Endothelial cell of umbilical vein (primary cell): ENCODE measurements at regions not wholly inside any gene's neighbourhood (a gene's known extent, or its start where the extent isn't known, plus 50 kb on each side); places are given as distances from the start of the nearest gene placed in this dataset.

Source experiments
- BruUV-seq: library from RNA; stranded (reverse); fragments of 400-500 nt; replicated peaks from 2 replicates; lab custom pipeline; 2021; lab: Mats Ljungman, UMichigan
- CTCF ChIA-PET: fragments of 300-600, 350-600 bp; sonication (Branson Sonifier 250); formaldehyde crosslinking; loops from one replicate; lab custom pipeline; 2021; ENCODE audit warnings: antibody characterized with exemption, inconsistent platforms; lab: Charles Lee
- POLR2A ChIA-PET: fragments of 300-600, 350-600 bp; sonication (Branson Sonifier 250); formaldehyde crosslinking; loops from one replicate; lab custom pipeline; 2021; ENCODE audit warnings: antibody characterized with exemption, inconsistent platforms; lab: Charles Lee
- DNase-seq: peaks from one replicate; pipeline ENCODE4 v3.0.0-alpha.2; 2011; ENCODE audit warnings: low read depth, low spot score
- FAIRE-seq: peaks from 2 replicates; lab custom pipeline; 2011; peaks lifted over from hg19 to GRCh38; lab: Jason Lieb, UNC
- H2AFZ ChIP-seq: 2 replicates; pipeline ENCODE4 v1.6.0; 2012; ENCODE audit warnings: low read depth, low read length, control low read depth, inconsistent platforms
- H3K27ac ChIP-seq: 2 replicates; pipeline ENCODE4 v1.5.1; 2011; ENCODE audit warnings: low read depth, mild to moderate bottlenecking, control low read depth, low read length, moderate library complexity; ENCODE audit not compliant: insufficient read depth
- H3K27me3 ChIP-seq, 2 experiments: 2 replicates each; pipeline versions ENCODE4 v1.6.0 to v1.6.1; 2011; ENCODE audit warnings: low read length in 2 of 2, mixed read lengths in 1 of 2; ENCODE audit not compliant: control insufficient read depth in 2 of 2, insufficient read depth in 2 of 2
- H3K36me3 ChIP-seq, 2 experiments: 2 replicates in 1 of 2; 3 replicates in 1 of 2; pipeline ENCODE4 v1.5.1; 2011; ENCODE audit warnings: low read length in 2 of 2, mild to moderate bottlenecking in 1 of 2, moderate library complexity in 1 of 2; ENCODE audit not compliant: control insufficient read depth in 2 of 2, insufficient read depth in 2 of 2; ENCODE audit errors: extremely low read depth in 1 of 2
- H3K4me1 ChIP-seq: 3 replicates; pipeline ENCODE4 v1.5.1; 2011; ENCODE audit warnings: mild to moderate bottlenecking, low read length; ENCODE audit not compliant: control insufficient read depth, insufficient read depth; ENCODE audit errors: extremely low read depth
- H3K4me2 ChIP-seq: 2 replicates; pipeline ENCODE4 v1.6.1; 2011; ENCODE audit warnings: low read length, control low read depth, mixed read lengths; ENCODE audit not compliant: insufficient read depth
- H3K4me3 ChIP-seq, 3 experiments: fragments of 200-600 bp in 1 of 3; sonication (generic), shearing (Covaris generic) in 1 of 3; replicated peaks in 1 of 3; 2 replicates each; pipeline ENCODE4 v1.5.1; 2011 to 2016; ENCODE audit warnings: control low read depth in 3 of 3, low read length in 3 of 3, mild to moderate bottlenecking in 2 of 3, inconsistent platforms in 1 of 3, low read depth in 1 of 3, moderate library complexity in 1 of 3; ENCODE audit not compliant: insufficient read depth in 1 of 3
- H3K79me2 ChIP-seq: 2 replicates; pipeline ENCODE4 v1.6.0; 2012; ENCODE audit warnings: low read length, inconsistent platforms; ENCODE audit not compliant: control insufficient read depth, insufficient read depth
- H3K9ac ChIP-seq: replicated peaks from 2 replicates; pipeline ENCODE3; 2011; ENCODE audit warnings: low read length, control low read depth; ENCODE audit not compliant: insufficient read depth; ENCODE audit errors: extremely low read depth
- H3K9me1 ChIP-seq: replicated peaks from 3 replicates; pipeline ENCODE4 v1.6.0; 2011; ENCODE audit warnings: mild to moderate bottlenecking, low read length; ENCODE audit not compliant: control insufficient read depth, insufficient read depth; ENCODE audit errors: extremely low read depth
- H3K9me3 ChIP-seq: replicated peaks from 2 replicates; pipeline ENCODE4 v1.5.1; 2012; ENCODE audit warnings: low read length, inconsistent platforms; ENCODE audit not compliant: control insufficient read depth, insufficient read depth
- H4K20me1 ChIP-seq: replicated peaks from 2 replicates; pipeline ENCODE3; 2011; ENCODE audit warnings: mild to moderate bottlenecking, low read length; ENCODE audit not compliant: control insufficient read depth, insufficient read depth; ENCODE audit errors: extremely low read depth
- CTCF ChIP-seq, 2 donors: IDR thresholded peaks; 1 replicate in 1 of 2; 2 replicates in 1 of 2; pipeline ENCODE4 v1.5.1; 2011; ENCODE audit warnings: low read length in 2 of 2, mild to moderate bottlenecking in 2 of 2, moderate library complexity in 2 of 2, control low read depth in 1 of 2, inconsistent platforms in 1 of 2, low read depth in 1 of 2; ENCODE audit not compliant: insufficient read depth in 1 of 2; ENCODE audit errors: extremely low read depth in 1 of 2
- EZH2 ChIP-seq: IDR thresholded peaks from 2 replicates; pipeline ENCODE4 v1.6.1; 2012; ENCODE audit warnings: borderline replicate concordance, low read depth, mild to moderate bottlenecking, moderate library complexity, low read length, inconsistent platforms; ENCODE audit not compliant: severe bottlenecking
- FOS ChIP-seq: IDR thresholded peaks from 2 replicates; pipeline ENCODE4 v1.6.1; 2011; ENCODE audit warnings: mild to moderate bottlenecking, low read length, moderate library complexity, borderline replicate concordance; ENCODE audit not compliant: insufficient read depth
- GATA2 ChIP-seq: IDR thresholded peaks from 2 replicates; pipeline ENCODE4 v1.7.0; 2011; ENCODE audit warnings: low read depth, mild to moderate bottlenecking, moderate library complexity, mixed read lengths, low read length; ENCODE audit not compliant: insufficient read length, insufficient read depth
- JUN ChIP-seq: IDR thresholded peaks from 2 replicates; pipeline ENCODE4 v1.6.1; 2011; ENCODE audit warnings: borderline replicate concordance, low read depth; ENCODE audit not compliant: insufficient read length, insufficient read depth
- MYC ChIP-seq: IDR thresholded peaks from one replicate; pipeline ENCODE4 v1.6.1; 2011; ENCODE audit warnings: mild to moderate bottlenecking, low read depth, low read length
- POLR2A ChIP-seq: IDR thresholded peaks from 2 replicates; pipeline ENCODE4 v1.6.1; 2012; ENCODE audit warnings: low read depth, mild to moderate bottlenecking, control low read depth, low read length
- POLR2AphosphoS5 ChIP-seq: IDR thresholded peaks from 2 replicates; pipeline ENCODE4 v1.6.1; 2012; ENCODE audit warnings: low read depth, mild to moderate bottlenecking, control low read depth, low read length, moderate library complexity; ENCODE audit not compliant: insufficient read depth
- dilution Hi-C: fragments of 300-500 bp; cut with MboI; formaldehyde crosslinking; loops from one replicate; pipeline ENCODE4 v1.15.0; 2019; ENCODE audit warnings: low sequenced_read_pairs; ENCODE audit not compliant: extremely low pct_ligation_motif_present
- intact Hi-C: fragments of 100-400 bp; cut with micrococcal nuclease; formaldehyde crosslinking; loops from one replicate; pipeline ENCODE4 v1.10.0; 2022
- TF ChIP-seq, protein P1 (sequence below): IDR thresholded peaks from 2 replicates; pipeline ENCODE4 v1.6.1; 2011; ENCODE audit not compliant: insufficient read depth, insufficient read length

GRCh38 chr12:61044766-61045165 is 1215.4 kb upstream of the USP15 start:
- H3K9me1 ChIP-seq: no peaks in the 10 kb centered on the region
- BruUV-seq: no TSS peak
- POLR2A ChIA-PET: no interaction called here
- CTCF ChIA-PET: no interaction called here
- H4K20me1 ChIP-seq: no peaks in the 10 kb centered on the region
- H3K4me1 ChIP-seq: no peaks in the 10 kb centered on the region
- H3K79me2 ChIP-seq: no peaks in the 10 kb centered on the region
- H3K9me3 ChIP-seq: no peaks in the 10 kb centered on the region
- intact Hi-C loops: no loop called here
- no peaks in the 10 kb centered on the region for H3K27me3 ChIP-seq
- H3K36me3 ChIP-seq: no peaks in the 10 kb centered on the region
- dilution Hi-C loops: no loop called here
- H3K9ac ChIP-seq: no peak overlapping the region
- TF ChIP-seq MYC (no peak), POLR2A (no peak), JUN (no peak), FOS (no peak), POLR2AphosphoS5 (no peak), CTCF (IDR thresholded peaks at IDR 0.05; ENCODE audit: extremely low read depth in 1 of 2, insufficient read depth in 1 of 2, low read depth in 1 of 2, low read length in 2 of 2) (no peak), EZH2 (no peak), GATA2 (no peak)
- TF ChIP-seq, protein P1, sequence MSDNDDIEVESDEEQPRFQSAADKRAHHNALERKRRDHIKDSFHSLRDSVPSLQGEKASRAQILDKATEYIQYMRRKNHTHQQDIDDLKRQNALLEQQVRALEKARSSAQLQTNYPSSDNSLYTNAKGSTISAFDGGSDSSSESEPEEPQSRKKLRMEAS: no peak
- no peak overlapping the region for H3K27ac ChIP-seq
- H2AFZ ChIP-seq: no peak overlapping the region
- H3K4me2 ChIP-seq: no peak overlapping the region
- FAIRE-seq: no peak
- no peak overlapping the region for H3K4me3 ChIP-seq
- DNase-seq: no peak
